ENCODE measurements at regions not wholly inside any gene's neighbourhood (a gene's known extent, or its start where the extent isn't known, plus 50 kb on each side); places are given as distances from the start of the nearest gene placed in this dataset.

- TF ChIP-seq POLR2A (IDR thresholded peaks at IDR 0.05; ENCODE audit: low read depth, low read length) (no peak), FOS (IDR thresholded peaks at IDR 0.05; ENCODE audit: low read depth, low read length) (peak; percentile 58)
- peak overlapping the region; percentile 92 for H2AK9ac ChIP-seq (replicated peaks; ENCODE audit: low read depth, low read length, poor library complexity)
- H3K18ac ChIP-seq (ENCODE audit: low read depth, low read length) = peak overlapping the region; percentile 85
- peak; percentile 85 for DNase-seq
- peak overlapping the region; percentile 92 for H2BK20ac ChIP-seq (ENCODE audit: low read depth, low read length)
- peaks cover 34% of the 10 kb centered on the region for H3K4me1 ChIP-seq (ENCODE audit: control insufficient read depth, insufficient read depth, low read length)
- no peaks in the 10 kb centered on the region for H3K79me1 ChIP-seq (ENCODE audit: low read depth in 1 of 2, low read length in 2 of 2)
- H4K20me1 ChIP-seq (ENCODE audit: insufficient read depth, low read length) = no peaks in the 10 kb centered on the region
- H4K8ac ChIP-seq (ENCODE audit: low read depth in 2 of 2, low read length in 2 of 2) = peak overlapping the region; percentile 82 to 88
- H4K5ac ChIP-seq (ENCODE audit: low read depth, low read length) = peak overlapping the region; percentile 79
- no TSS peak for BruUV-seq (replicated peaks)
- in situ Hi-C loops (cut with MboI; ENCODE audit: low sequenced_read_pairs) (loop anchor here (10.0 kb wide), 1 partner anchor 88 kb away; no protein-coding TSS in a partner anchor), intact Hi-C loops (cut with micrococcal nuclease) (no loop called here), dilution Hi-C loops (cut with HindIII; ENCODE audit: low sequenced_read_pairs, unreplicated experiment) (no loop called here)
- peak overlapping the region; percentile 93 for H3K27ac ChIP-seq (ENCODE audit: insufficient read depth, low read length)
- H3K14ac ChIP-seq (replicated peaks; ENCODE audit: low read depth, low read length) = peak overlapping the region; percentile 66
- ChIA-PET CTCF (interaction anchor here (0.6 to 2.4 kb wide), 3 partner anchors 12 to 33 kb away, joined by 3 to 4 read pairs (median 3); no protein-coding TSS in a partner anchor), POLR2A (ENCODE audit: unreplicated experiment) (no interaction called here)
- H2AFZ ChIP-seq (replicated peaks; ENCODE audit: low read length, poor library complexity) = peak overlapping the region; percentile 65
- WGBS, 2 experiments (ENCODE audit: extremely low coverage in 2 of 2, insufficient read length in 1 of 2) = 92% methylated on average over 6 of the region's 15 CpGs; no CpG with 5 or more reads in 1 of the 2 experiments
- peaks cover 12% of the 10 kb centered on the region; the same call in 1 of the 2 replicates for H3K9me1 ChIP-seq (ENCODE audit: insufficient read depth, low read length)
- H2BK5ac ChIP-seq (ENCODE audit: low read depth, low read length, poor library complexity, severe bottlenecking) = peak overlapping the region; percentile 96
- peak; percentile 65 for ATAC-seq (ENCODE audit: low read depth)
- H2AK5ac ChIP-seq (ENCODE audit: low read depth, low read length) = peak overlapping the region; percentile 96
- H3K23ac ChIP-seq (ENCODE audit: low read depth, low read length) = peak overlapping the region; percentile 67; the same call in 1 of the 2 replicates
- H2BK120ac ChIP-seq (ENCODE audit: low read depth, low read length) = peak overlapping the region; percentile 92
- H2BK15ac ChIP-seq (ENCODE audit: low read depth, low read length) = peak overlapping the region; percentile 97
- H3K56ac ChIP-seq (ENCODE audit: extremely low read depth, insufficient read depth, low read length) = peak overlapping the region; percentile 58
- H4K91ac ChIP-seq (ENCODE audit: insufficient read depth, low read depth, low read length) = peak overlapping the region; percentile 94
- peak overlapping the region; percentile 35; the same call in 1 of the 2 replicates for H3K4me2 ChIP-seq (ENCODE audit: low read depth, low read length)
- no peak overlapping the region for H3K4me3 ChIP-seq (ENCODE audit: insufficient read depth, low read depth, low read length)
- peak overlapping the region; percentile 88 for H3K4ac ChIP-seq (ENCODE audit: low read depth, low read length)
- H3K9me3 ChIP-seq (ENCODE audit: control insufficient read depth, insufficient read depth, low read length) = no peaks in the 10 kb centered on the region
- peak overlapping the region; percentile 53 for H3K9ac ChIP-seq (ENCODE audit: low read depth, low read length)
- no peaks in the 10 kb centered on the region for H3K27me3 ChIP-seq (ENCODE audit: control insufficient read depth, insufficient read depth, low read length)
- no peaks in the 10 kb centered on the region for H3K36me3 ChIP-seq (ENCODE audit: control insufficient read depth, insufficient read depth, low read length)
Observed at GRCh38 chr1:8122477-8123407, 96.6 kb upstream of the ERRFI1 start.
